ENCODE measurements at regions not wholly inside any gene's neighbourhood (a gene's known extent, or its start where the extent isn't known, plus 50 kb on each side); places are given as distances from the start of the nearest gene placed in this dataset.

DNA sequence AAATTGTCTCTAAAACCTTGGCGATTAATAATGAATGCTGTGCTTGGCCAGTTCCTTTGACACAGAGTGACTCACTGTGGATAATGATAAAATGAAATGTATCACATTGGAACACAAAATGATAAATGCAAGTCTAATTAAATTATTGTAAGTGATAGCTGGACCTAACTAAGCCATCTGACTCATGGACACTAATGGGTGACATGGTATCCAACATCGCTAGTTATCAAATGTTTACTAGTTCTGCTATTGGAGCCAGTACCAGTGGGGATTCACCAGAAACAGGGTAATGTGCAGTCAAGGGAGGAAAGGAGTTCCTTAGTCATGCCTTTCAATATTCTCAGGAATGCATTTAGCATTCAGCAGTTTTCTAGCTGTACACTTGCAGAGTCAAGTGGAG, 736.3 kb upstream of the ACVR2A start:
- Histone ChIP-seq H3K36me3 (ENCODE audit: control insufficient read depth, insufficient read depth, low read length) (no peaks in the 10 kb centered on the region), H3K27me3 (ENCODE audit: control insufficient read depth, insufficient read depth, low read length) (no peaks in the 10 kb centered on the region), H3K4me3 (ENCODE audit: low read depth, low read length) (no peak overlapping the region)
- TF ChIP-seq CTCF (IDR thresholded peaks at IDR 0.05; ENCODE audit: insufficient read depth, low read length, severe bottlenecking), result no peak
- no peak for DNase-seq (ENCODE audit: low read depth)
- no peak for FAIRE-seq

DNA sequence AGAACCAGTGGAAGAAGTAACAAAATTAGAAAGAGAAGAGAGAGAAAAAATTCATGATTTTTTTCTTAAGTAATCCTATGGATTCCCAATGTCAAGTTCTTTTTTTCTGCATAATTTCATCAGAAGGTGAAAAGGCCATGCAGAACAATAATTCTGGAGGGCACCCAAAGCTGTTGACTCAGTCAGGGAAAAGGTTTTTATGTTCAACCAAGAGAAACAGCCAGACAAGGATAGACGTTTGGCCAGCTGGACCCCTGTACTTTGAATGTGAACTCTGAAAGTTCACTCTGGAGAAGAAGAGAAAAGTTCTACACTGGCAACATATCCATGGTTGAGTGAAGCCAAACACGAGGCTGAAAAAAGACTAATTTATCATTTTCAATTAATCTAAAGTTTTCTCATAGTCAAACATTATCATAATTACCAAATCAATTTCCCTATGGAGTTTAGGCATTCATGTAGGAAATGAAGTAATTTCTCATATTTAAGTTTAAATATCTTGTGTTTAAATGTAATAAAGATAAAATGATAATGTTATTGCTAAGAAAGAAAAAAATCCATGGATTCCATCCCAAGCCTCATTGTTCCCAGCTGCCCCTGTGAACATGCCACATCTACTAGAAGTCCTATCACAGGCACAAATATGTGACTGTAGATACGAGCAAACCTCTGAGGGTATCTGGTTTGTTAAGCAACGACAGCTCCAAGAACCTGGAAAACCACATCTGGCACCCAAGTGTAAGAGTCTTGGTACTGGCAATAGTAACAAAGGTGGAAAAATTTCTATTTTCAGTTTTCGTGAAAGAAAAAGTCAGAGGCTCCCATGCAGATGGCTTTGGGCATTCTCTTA, 742.7 kb upstream of the ACVR2A start:
- no peaks in the 10 kb centered on the region for H3K36me3 ChIP-seq (ENCODE audit: control insufficient read depth, insufficient read depth, low read length)
- no peak for TF ChIP-seq CTCF (IDR thresholded peaks at IDR 0.05; ENCODE audit: insufficient read depth, low read length, severe bottlenecking)

GRCh38 chr2:147100406-147101035, 744.3 kb upstream of the ACVR2A start:
- FAIRE-seq (no peak), DNase-seq (ENCODE audit: low read depth) (peak; percentile 28)
- H3K36me3 ChIP-seq (ENCODE audit: control insufficient read depth, insufficient read depth, low read length), result no peaks in the 10 kb centered on the region
- no peak overlapping the region for H3K4me3 ChIP-seq (ENCODE audit: low read depth, low read length)
- TF ChIP-seq CTCF (IDR thresholded peaks at IDR 0.05; ENCODE audit: insufficient read depth, low read length, severe bottlenecking), result no peak
- no peaks in the 10 kb centered on the region for H3K27me3 ChIP-seq (ENCODE audit: control insufficient read depth, insufficient read depth, low read length)

More for the DNA sequence above, 742.7 kb upstream of the ACVR2A start:
- H3K4me3 ChIP-seq (ENCODE audit: low read depth, low read length), result no peak overlapping the region
- DNase-seq (ENCODE audit: low read depth), result no peak
- H3K27me3 ChIP-seq (ENCODE audit: control insufficient read depth, insufficient read depth, low read length), result no peaks in the 10 kb centered on the region
- no peak for FAIRE-seq

DNA sequence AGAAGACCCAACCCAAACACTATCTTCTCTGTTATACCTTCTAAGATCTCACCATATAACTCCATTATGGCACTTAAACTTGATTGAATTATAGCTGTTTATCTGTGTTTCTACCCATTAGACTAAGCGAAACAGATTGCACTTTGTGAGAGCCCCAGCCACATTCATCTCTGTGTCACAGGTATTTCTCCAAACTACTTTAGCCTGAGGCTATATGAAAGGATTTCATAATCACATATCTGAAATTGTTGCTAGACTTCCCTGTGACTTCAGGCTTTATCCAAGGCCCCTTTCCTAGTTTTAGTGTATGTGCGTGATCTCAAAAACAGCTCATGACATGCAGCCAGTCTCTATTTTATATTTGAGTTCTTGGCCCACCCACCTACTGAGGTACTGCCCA, 745.0 kb upstream of the ACVR2A start:
- Histone ChIP-seq H3K4me3 (ENCODE audit: low read depth, low read length) (no peak overlapping the region), H3K27me3 (ENCODE audit: control insufficient read depth, insufficient read depth, low read length) (no peaks in the 10 kb centered on the region), H3K36me3 (ENCODE audit: control insufficient read depth, insufficient read depth, low read length) (no peaks in the 10 kb centered on the region)
- FAIRE-seq (no peak), DNase-seq (ENCODE audit: low read depth) (peak; percentile 68)
- no peak for TF ChIP-seq CTCF (IDR thresholded peaks at IDR 0.05; ENCODE audit: insufficient read depth, low read length, severe bottlenecking)

- Histone ChIP-seq H3K4me3 (ENCODE audit: low read depth, low read length) (no peak overlapping the region), H3K36me3 (ENCODE audit: control insufficient read depth, insufficient read depth, low read length) (no peaks in the 10 kb centered on the region), H3K27me3 (ENCODE audit: control insufficient read depth, insufficient read depth, low read length) (no peaks in the 10 kb centered on the region)
- TF ChIP-seq CTCF (IDR thresholded peaks at IDR 0.05; ENCODE audit: insufficient read depth, low read length, severe bottlenecking), result no peak
- DNase-seq (ENCODE audit: low read depth) (no peak), FAIRE-seq (no peak)
These were observed 745.9 kb upstream of the ACVR2A start for GRCh38 chr2:147098940-147099339.

Data from bronchial epithelial cell (primary cell).